Keratinocyte (primary cell): ENCODE measurements at regions not wholly inside any gene's neighbourhood (a gene's known extent, or its start where the extent isn't known, plus 50 kb on each side); places are given as distances from the start of the nearest gene placed in this dataset.

ENCODE experiments used
- DNase-seq: peaks from one replicate; pipeline ENCODE4 v3.0.0-alpha.2; 2011; ENCODE audit warnings: low read depth, missing footprints, low spot score
- FAIRE-seq: peaks from 2 replicates; lab custom pipeline; 2011; peaks lifted over from hg19 to GRCh38; lab: Jason Lieb, UNC
- H2AFZ ChIP-seq: 2 replicates; pipeline ENCODE4 v1.6.0; 2012; ENCODE audit warnings: low read length, control low read depth, inconsistent platforms; ENCODE audit not compliant: control insufficient read depth
- H3K27ac ChIP-seq: 2 replicates; pipeline ENCODE4 v1.5.1; 2011; ENCODE audit warnings: low read length; ENCODE audit not compliant: control insufficient read depth, insufficient read depth
- H3K27me3 ChIP-seq: 3 replicates; pipeline ENCODE4 v1.6.0; 2011; ENCODE audit warnings: low read length; ENCODE audit not compliant: control insufficient read depth, insufficient read depth; ENCODE audit errors: extremely low read depth
- H3K36me3 ChIP-seq, 2 experiments: 2 replicates in 1 of 2; 3 replicates in 1 of 2; pipeline ENCODE4 v1.5.1; 2011; ENCODE audit warnings: low read length in 2 of 2, mild to moderate bottlenecking in 1 of 2; ENCODE audit not compliant: control insufficient read depth in 2 of 2, insufficient read depth in 2 of 2; ENCODE audit errors: extremely low read depth in 1 of 2
- H3K4me1 ChIP-seq: 3 replicates; pipeline ENCODE4 v1.5.1; 2011; ENCODE audit warnings: low read length; ENCODE audit not compliant: control insufficient read depth, insufficient read depth; ENCODE audit errors: extremely low read depth
- H3K4me2 ChIP-seq: 3 replicates; pipeline ENCODE4 v1.6.0; 2011; ENCODE audit warnings: low read depth, low read length; ENCODE audit not compliant: control insufficient read depth, insufficient read depth; ENCODE audit errors: extremely low read depth
- H3K4me3 ChIP-seq, 3 experiments: fragments of 200-600 bp in 1 of 3; sonication (generic) in 1 of 3; 2 replicates in 2 of 3; 3 replicates in 1 of 3; pipeline ENCODE4 v1.5.1; 2011 to 2016; ENCODE audit warnings: low read length in 3 of 3, mild to moderate bottlenecking in 3 of 3, control low read depth in 2 of 3, inconsistent platforms in 1 of 3, low read depth in 1 of 3, mixed read lengths in 1 of 3, mixed run types in 1 of 3, moderate library complexity in 1 of 3; ENCODE audit not compliant: control insufficient read depth in 2 of 3, insufficient read depth in 2 of 3; ENCODE audit errors: extremely low read depth in 1 of 3
- H3K79me2 ChIP-seq: 2 replicates; pipeline ENCODE4 v1.6.0; 2012; ENCODE audit warnings: low read length; ENCODE audit not compliant: control insufficient read depth, insufficient read depth
- H3K9ac ChIP-seq: 3 replicates; pipeline ENCODE4 v1.6.0; 2011; ENCODE audit warnings: low read length; ENCODE audit not compliant: control insufficient read depth, insufficient read depth; ENCODE audit errors: extremely low read depth
- H3K9me1 ChIP-seq: 3 replicates; pipeline ENCODE4 v1.6.0; 2011; ENCODE audit warnings: low read length; ENCODE audit not compliant: control insufficient read depth, insufficient read depth; ENCODE audit errors: extremely low read depth
- H3K9me3 ChIP-seq: 2 replicates; pipeline ENCODE4 v1.5.1; 2012; ENCODE audit warnings: low read depth, low read length; ENCODE audit not compliant: control insufficient read depth
- H4K20me1 ChIP-seq: 3 replicates; pipeline ENCODE4 v1.6.0; 2011; ENCODE audit warnings: low read length; ENCODE audit not compliant: control insufficient read depth, insufficient read depth; ENCODE audit errors: extremely low read depth
- EZH2 ChIP-seq: IDR thresholded peaks from one replicate; pipeline ENCODE4 v1.6.1; 2012; ENCODE audit warnings: inconsistent platforms, mild to moderate bottlenecking, low read length, moderate library complexity
- dilution Hi-C: fragments of 300-500 bp; cut with MboI; formaldehyde crosslinking; loops from one replicate; pipeline ENCODE4 v1.7.0; 2020; ENCODE audit warnings: low sequenced_read_pairs; ENCODE audit not compliant: extremely low pct_ligation_motif_present
- TF ChIP-seq, protein P1 (sequence below), 3 experiments: IDR thresholded peaks in 1 of 3; conservative IDR thresholded peaks in 1 of 3; optimal IDR thresholded peaks in 1 of 3; 2 replicates in 2 of 3; 3 replicates in 1 of 3; pipeline versions ENCODE3 to v1.5.1; 2011; ENCODE audit warnings: low read length in 3 of 3, mild to moderate bottlenecking in 3 of 3, moderate library complexity in 2 of 3, control low read depth in 1 of 3, inconsistent platforms in 1 of 3; ENCODE audit not compliant: insufficient read depth in 2 of 3; ENCODE audit errors: extremely low read depth in 1 of 3

- no peaks in the 10 kb centered on the region for H4K20me1 ChIP-seq
- no peak overlapping the region for H3K9ac ChIP-seq
- no peak overlapping the region for H3K4me2 ChIP-seq
- H3K4me1 ChIP-seq: no peaks in the 10 kb centered on the region
- H3K27me3 ChIP-seq: no peaks in the 10 kb centered on the region
- no peak overlapping the region for H3K4me3 ChIP-seq
- H3K79me2 ChIP-seq: no peaks in the 10 kb centered on the region
- FAIRE-seq: no peak
- H3K36me3 ChIP-seq: no peaks in the 10 kb centered on the region
- H3K9me3 ChIP-seq: peaks cover 2% of the 10 kb centered on the region
- dilution Hi-C loops: no loop called here
- no peak overlapping the region for H2AFZ ChIP-seq
- TF ChIP-seq, protein P1, sequence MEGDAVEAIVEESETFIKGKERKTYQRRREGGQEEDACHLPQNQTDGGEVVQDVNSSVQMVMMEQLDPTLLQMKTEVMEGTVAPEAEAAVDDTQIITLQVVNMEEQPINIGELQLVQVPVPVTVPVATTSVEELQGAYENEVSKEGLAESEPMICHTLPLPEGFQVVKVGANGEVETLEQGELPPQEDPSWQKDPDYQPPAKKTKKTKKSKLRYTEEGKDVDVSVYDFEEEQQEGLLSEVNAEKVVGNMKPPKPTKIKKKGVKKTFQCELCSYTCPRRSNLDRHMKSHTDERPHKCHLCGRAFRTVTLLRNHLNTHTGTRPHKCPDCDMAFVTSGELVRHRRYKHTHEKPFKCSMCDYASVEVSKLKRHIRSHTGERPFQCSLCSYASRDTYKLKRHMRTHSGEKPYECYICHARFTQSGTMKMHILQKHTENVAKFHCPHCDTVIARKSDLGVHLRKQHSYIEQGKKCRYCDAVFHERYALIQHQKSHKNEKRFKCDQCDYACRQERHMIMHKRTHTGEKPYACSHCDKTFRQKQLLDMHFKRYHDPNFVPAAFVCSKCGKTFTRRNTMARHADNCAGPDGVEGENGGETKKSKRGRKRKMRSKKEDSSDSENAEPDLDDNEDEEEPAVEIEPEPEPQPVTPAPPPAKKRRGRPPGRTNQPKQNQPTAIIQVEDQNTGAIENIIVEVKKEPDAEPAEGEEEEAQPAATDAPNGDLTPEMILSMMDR (optimal IDR thresholded peaks at IDR 0.05 in 1 of 3, IDR thresholded peaks at IDR 0.05 in 1 of 3, conservative IDR thresholded peaks at IDR 0.05 in 1 of 3; ENCODE audit: extremely low read depth in 1 of 3, insufficient read depth in 2 of 3, low read length in 3 of 3): no peak
- TF ChIP-seq EZH2: no peak
- no peak for DNase-seq
- H3K9me1 ChIP-seq: no peaks in the 10 kb centered on the region
- H3K27ac ChIP-seq: no peak overlapping the region
Measured at GRCh38 chr3:161977063-161977462, 480.5 kb downstream of the OTOL1 start.

DNA sequence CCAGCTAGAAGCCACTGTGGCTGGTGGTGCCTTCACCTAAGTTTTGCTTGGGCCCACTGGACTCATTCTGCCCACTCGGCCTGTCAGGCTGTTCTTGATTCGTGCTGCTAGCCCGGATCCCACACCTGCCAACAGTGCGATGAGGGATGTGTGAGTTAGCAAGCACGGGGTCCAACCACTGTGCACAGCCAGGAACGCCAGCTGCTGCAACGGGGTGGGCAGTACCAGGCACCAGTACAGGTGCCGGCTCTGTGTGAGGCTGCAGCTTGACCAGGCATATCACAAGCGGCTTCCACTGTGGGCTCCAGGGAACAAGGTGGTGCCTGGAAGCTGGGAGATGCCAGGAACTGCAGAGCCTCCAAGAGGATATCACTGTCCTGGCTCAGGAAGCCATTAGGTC lies 481.2 kb downstream of the OTOL1 start:
- Histone ChIP-seq H3K9me3 (peaks cover 2% of the 10 kb centered on the region), H3K9me1 (no peaks in the 10 kb centered on the region), H3K27ac (no peak overlapping the region), H3K4me1 (no peaks in the 10 kb centered on the region), H2AFZ (no peak overlapping the region), H3K4me3 (no peak overlapping the region), H3K79me2 (no peaks in the 10 kb centered on the region), H3K27me3 (no peaks in the 10 kb centered on the region), H3K4me2 (no peak overlapping the region), H3K9ac (no peak overlapping the region), H4K20me1 (no peaks in the 10 kb centered on the region), H3K36me3 (no peaks in the 10 kb centered on the region)
- FAIRE-seq (no peak), DNase-seq (no peak)
- no peak for TF ChIP-seq EZH2
- TF ChIP-seq, protein P1 (optimal IDR thresholded peaks at IDR 0.05 in 1 of 3, IDR thresholded peaks at IDR 0.05 in 1 of 3, conservative IDR thresholded peaks at IDR 0.05 in 1 of 3; ENCODE audit: extremely low read depth in 1 of 3, insufficient read depth in 2 of 3, low read length in 3 of 3): no peak
- dilution Hi-C loops: no loop called here
